HepG2 (cell line): ENCODE measurements at regions not wholly inside any gene's neighbourhood (a gene's known extent, or its start where the extent isn't known, plus 50 kb on each side); places are given as distances from the start of the nearest gene placed in this dataset.

Experiments used
- ATAC-seq: fragments of 200-7000 bp; cut with Tn5 transposase; 3 replicates; pipeline ENCODE4 v1.9.1; 2020; ENCODE audit warnings: mild to moderate bottlenecking, moderate library complexity
- BruUV-seq: library from RNA; stranded (reverse); fragments of 400-500 nt; replicated peaks from 2 replicates; lab custom pipeline; 2021; lab: Mats Ljungman, UMichigan
- CTCF ChIA-PET: fragments of 300-600 bp; formaldehyde crosslinking; extraction: SDS; loops from one replicate; lab custom pipeline; 2021; ENCODE audit warnings: low total read pairs, inconsistent platforms, low intra/inter-chr PET ratio; lab: Yijun Ruan, JAX
- POLR2A ChIA-PET: fragments of 350-600 bp; sonication (Branson Sonifier 250); formaldehyde crosslinking; loops from one replicate; lab custom pipeline; 2020; ENCODE audit warnings: antibody characterized with exemption, inconsistent platforms; lab: Yijun Ruan, JAX
- DNase-seq: peaks from one replicate; pipeline ENCODE4 v3.0.0-alpha.2; 2015; ENCODE audit warnings: low spot score
- FAIRE-seq: peaks from 3 replicates; lab custom pipeline; 2011; peaks lifted over from hg19 to GRCh38; lab: Jason Lieb, UNC
- H2AFZ ChIP-seq: one replicate; pipeline ENCODE4 v1.6.1; 2011; ENCODE audit warnings: low read length, inconsistent platforms
- H3K27ac ChIP-seq: fragments of 300-600 bp; 3 replicates; pipeline ENCODE4 v1.8.0; 2011; ENCODE audit warnings: mixed run types, mild to moderate bottlenecking, mixed read lengths, low read length, inconsistent platforms; ENCODE audit not compliant: insufficient read depth; ENCODE audit errors: extremely low read length
- H3K27me3 ChIP-seq, 2 experiments: fragments of 200-600 bp in 1 of 2; 2 replicates in 1 of 2; 3 replicates in 1 of 2; pipeline versions ENCODE4 v1.6.0 to v1.8.0; 2011; ENCODE audit warnings: low read length in 2 of 2, mild to moderate bottlenecking in 2 of 2, moderate library complexity in 2 of 2, inconsistent platforms in 1 of 2; ENCODE audit not compliant: insufficient read depth in 2 of 2, control insufficient read depth in 1 of 2
- H3K36me3 ChIP-seq, 2 experiments: fragments of 200-600 bp in 1 of 2; replicated peaks in 1 of 2; 2 replicates in 1 of 2; 3 replicates in 1 of 2; pipeline versions ENCODE4 v1.5.1 to v1.8.0; 2011; ENCODE audit warnings: low read length in 2 of 2, inconsistent platforms in 1 of 2; ENCODE audit not compliant: insufficient read depth in 2 of 2, control insufficient read depth in 1 of 2
- H3K4me1 ChIP-seq: 2 replicates; pipeline ENCODE4 v1.5.1; 2012; ENCODE audit warnings: low read length, inconsistent platforms; ENCODE audit not compliant: insufficient read depth
- H3K4me2 ChIP-seq: 2 replicates; pipeline ENCODE4 v1.6.0; 2011; ENCODE audit warnings: low read depth, low read length, inconsistent platforms
- H3K4me3 ChIP-seq, 3 experiments: fragments of 200-600 bp in 1 of 3; sonication (generic), shearing (Covaris generic) in 1 of 3; replicated peaks in 1 of 3; 2 replicates each; pipeline ENCODE4 v1.5.1; 2011 to 2016; ENCODE audit warnings: low read length in 3 of 3, inconsistent platforms in 2 of 3, low read depth in 2 of 3, mild to moderate bottlenecking in 2 of 3, control low read depth in 1 of 3, mixed read lengths in 1 of 3; ENCODE audit not compliant: insufficient read depth in 1 of 3
- H3K79me2 ChIP-seq: one replicate; pipeline ENCODE4 v1.6.1; 2011; ENCODE audit warnings: low read length, inconsistent platforms; ENCODE audit not compliant: insufficient read depth
- H3K9ac ChIP-seq: 2 replicates; pipeline ENCODE4 v1.6.0; 2011; ENCODE audit warnings: mild to moderate bottlenecking, low read depth, low read length, inconsistent platforms; ENCODE audit not compliant: insufficient read depth
- H3K9me3 ChIP-seq: 2 replicates; pipeline ENCODE4 v1.5.1; 2012; ENCODE audit warnings: mild to moderate bottlenecking, low read length
- H4K20me1 ChIP-seq: 2 replicates; pipeline ENCODE4 v1.6.0; 2011; ENCODE audit warnings: inconsistent platforms, mild to moderate bottlenecking, low read length, moderate library complexity; ENCODE audit not compliant: insufficient read depth
- FOXK1 ChIP-seq: sonication (generic); formaldehyde crosslinking; IDR thresholded peaks from 2 replicates; pipeline ENCODE4 v1.4.0; 2020; ENCODE audit warnings: low read depth, missing genetic modification reagents, borderline replicate concordance
- GATA4 ChIP-seq: sonication (generic); IDR thresholded peaks from 2 replicates; pipeline ENCODE4 v1.6.1; 2016; ENCODE audit warnings: antibody characterized with exemption, low read depth, borderline replicate concordance
- NR2C2 ChIP-seq: sonication (generic); formaldehyde crosslinking; IDR thresholded peaks from 2 replicates; pipeline ENCODE4 v1.4.0; 2020; ENCODE audit warnings: missing genetic modification reagents, mild to moderate bottlenecking, moderate library complexity, borderline replicate concordance
- TCF7 ChIP-seq: sonication (generic); IDR thresholded peaks from 2 replicates; pipeline ENCODE4 v1.6.1; 2016; ENCODE audit warnings: antibody characterized with exemption, low read depth
- ZNF24 ChIP-seq: fragments of 450-650 bp; IDR thresholded peaks from 2 replicates; pipeline ENCODE4 v1.6.1; 2017; ENCODE audit warnings: antibody characterized with exemption, mild to moderate bottlenecking
- ZNF263 ChIP-seq: sonication (generic); formaldehyde crosslinking; IDR thresholded peaks from 2 replicates; pipeline ENCODE4 v1.4.0; 2020; ENCODE audit warnings: missing genetic modification reagents
- ZNF354B ChIP-seq: sonication (generic); formaldehyde crosslinking; IDR thresholded peaks from 2 replicates; pipeline ENCODE4 v1.8.0; 2022; ENCODE audit warnings: mild to moderate bottlenecking, missing genetic modification reagents
- ZNF883 ChIP-seq: sonication (generic); formaldehyde crosslinking; IDR thresholded peaks from 2 replicates; pipeline ENCODE4 v1.5.1; 2020; ENCODE audit warnings: mild to moderate bottlenecking, missing genetic modification reagents; ENCODE audit errors: not compliant biosample characterization
- WGBS: methylation state at CpG from one replicate; pipeline ENCODE4 v1.1.6; 2017; ENCODE audit warnings: low lambda C conversion rate; 5-methylcytosine and 5-hydroxymethylcytosine counted together
- in situ Hi-C: cut with HindIII; loops from 2 replicates; pipeline ENCODE4 v1.10.0; 2017; ENCODE audit warnings: low pct_unique_long_range_greater_than_20kb; ENCODE audit not compliant: extremely low pct_ligation_motif_present
- intact Hi-C: fragments of 100-400 bp; cut with micrococcal nuclease; formaldehyde crosslinking; loops from one replicate; pipeline ENCODE4 v1.10.0; 2022; ENCODE audit not compliant: unreplicated experiment
- TF ChIP-seq, protein P1 (sequence below): sonication (generic); formaldehyde crosslinking; IDR thresholded peaks from 2 replicates; pipeline ENCODE4 v1.9.0; 2021; ENCODE audit warnings: missing genetic modification reagents, mild to moderate bottlenecking, borderline replicate concordance
- TF ChIP-seq, protein P2 (sequence below): sonication (generic); formaldehyde crosslinking; IDR thresholded peaks from 2 replicates; pipeline ENCODE4 v1.4.0; 2020; ENCODE audit warnings: mild to moderate bottlenecking, missing genetic modification reagents
- TF ChIP-seq, protein P3 (sequence below): sonication (generic); IDR thresholded peaks from 2 replicates; pipeline ENCODE4 v1.6.1; 2016; ENCODE audit warnings: low read depth, borderline replicate concordance
- TF ChIP-seq, protein P4 (sequence below): sonication (generic); formaldehyde crosslinking; IDR thresholded peaks from 2 replicates; pipeline ENCODE4 v1.8.1; 2023; ENCODE audit warnings: missing genetic modification reagents, mild to moderate bottlenecking, borderline replicate concordance

DNA sequence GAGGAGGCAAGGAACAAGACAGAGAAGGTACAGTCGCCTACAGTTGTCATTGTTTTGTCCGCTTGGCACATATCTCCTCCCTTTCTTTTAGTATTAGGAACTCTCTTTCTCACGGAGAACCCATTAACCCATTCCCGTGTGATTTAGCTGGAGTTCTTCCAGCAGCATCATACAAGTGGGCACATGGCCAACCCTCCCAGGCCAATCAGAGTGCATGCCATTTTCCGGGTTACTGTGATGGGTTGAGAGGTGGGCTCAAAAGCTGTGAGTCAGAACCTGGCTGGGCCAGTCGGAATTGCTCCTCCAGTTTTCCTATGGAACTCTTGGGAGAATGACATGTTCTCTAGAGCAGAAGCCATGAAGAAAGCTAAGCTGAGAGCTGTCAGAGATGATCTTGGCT, 83.1 kb upstream of the SOD1 start (continued):
- TF ChIP-seq, protein P1, sequence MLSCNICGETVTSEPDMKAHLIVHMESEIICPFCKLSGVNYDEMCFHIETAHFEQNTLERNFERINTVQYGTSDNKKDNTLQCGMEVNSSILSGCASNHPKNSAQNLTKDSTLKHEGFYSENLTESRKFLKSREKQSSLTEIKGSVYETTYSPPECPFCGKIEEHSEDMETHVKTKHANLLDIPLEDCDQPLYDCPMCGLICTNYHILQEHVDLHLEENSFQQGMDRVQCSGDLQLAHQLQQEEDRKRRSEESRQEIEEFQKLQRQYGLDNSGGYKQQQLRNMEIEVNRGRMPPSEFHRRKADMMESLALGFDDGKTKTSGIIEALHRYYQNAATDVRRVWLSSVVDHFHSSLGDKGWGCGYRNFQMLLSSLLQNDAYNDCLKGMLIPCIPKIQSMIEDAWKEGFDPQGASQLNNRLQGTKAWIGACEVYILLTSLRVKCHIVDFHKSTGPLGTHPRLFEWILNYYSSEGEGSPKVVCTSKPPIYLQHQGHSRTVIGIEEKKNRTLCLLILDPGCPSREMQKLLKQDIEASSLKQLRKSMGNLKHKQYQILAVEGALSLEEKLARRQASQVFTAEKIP (CRISPR knock-in tag), result no peak
- TF ChIP-seq ZNF263 (CRISPR knock-in tag), result no peak

DNA sequence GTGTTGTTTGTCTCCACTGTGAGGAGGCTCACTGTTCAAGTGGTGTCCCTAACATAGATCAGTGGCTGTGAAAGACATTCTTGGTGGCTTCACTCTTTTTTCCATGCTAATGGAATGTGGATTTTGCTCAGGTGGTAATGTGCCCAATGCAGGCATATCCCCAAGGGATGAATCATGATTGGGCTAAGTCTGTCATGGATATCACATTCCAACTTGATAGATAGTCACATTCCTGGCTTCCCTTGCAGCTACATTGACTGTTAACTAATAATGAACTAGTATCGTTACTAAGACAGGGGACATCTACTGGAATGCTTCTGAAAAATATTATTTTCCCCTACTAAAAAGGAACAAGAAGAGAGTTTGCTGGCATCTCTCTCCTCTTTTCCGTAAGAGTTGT, 86.3 kb upstream of the SOD1 start:
- H3K27ac ChIP-seq, result no peak overlapping the region
- H3K9me3 ChIP-seq, result no peaks in the 10 kb centered on the region
- peaks cover 0 to 3% of the 10 kb centered on the region in 2 experiments; a peak in 1 of 5 replicates for H3K27me3 ChIP-seq
- H3K79me2 ChIP-seq, result no peaks in the 10 kb centered on the region
- no TSS peak for BruUV-seq
- ChIA-PET CTCF (no interaction called here), POLR2A (no interaction called here)
- ATAC-seq, result no peak
- H3K9ac ChIP-seq, result no peak overlapping the region
- H3K4me3 ChIP-seq, result no peak overlapping the region
- intact Hi-C loops (no loop called here), in situ Hi-C loops (no loop called here)
- no peak overlapping the region for H2AFZ ChIP-seq
- H4K20me1 ChIP-seq, result no peaks in the 10 kb centered on the region
- H3K4me2 ChIP-seq, result no peak overlapping the region
- no peak for DNase-seq
- WGBS, result 39% methylated on average over 2 of the region's 2 CpGs
- no peaks in the 10 kb centered on the region for H3K4me1 ChIP-seq
- no peaks in the 10 kb centered on the region for H3K36me3 ChIP-seq
- no peak for FAIRE-seq
- TF ChIP-seq, protein P2, sequence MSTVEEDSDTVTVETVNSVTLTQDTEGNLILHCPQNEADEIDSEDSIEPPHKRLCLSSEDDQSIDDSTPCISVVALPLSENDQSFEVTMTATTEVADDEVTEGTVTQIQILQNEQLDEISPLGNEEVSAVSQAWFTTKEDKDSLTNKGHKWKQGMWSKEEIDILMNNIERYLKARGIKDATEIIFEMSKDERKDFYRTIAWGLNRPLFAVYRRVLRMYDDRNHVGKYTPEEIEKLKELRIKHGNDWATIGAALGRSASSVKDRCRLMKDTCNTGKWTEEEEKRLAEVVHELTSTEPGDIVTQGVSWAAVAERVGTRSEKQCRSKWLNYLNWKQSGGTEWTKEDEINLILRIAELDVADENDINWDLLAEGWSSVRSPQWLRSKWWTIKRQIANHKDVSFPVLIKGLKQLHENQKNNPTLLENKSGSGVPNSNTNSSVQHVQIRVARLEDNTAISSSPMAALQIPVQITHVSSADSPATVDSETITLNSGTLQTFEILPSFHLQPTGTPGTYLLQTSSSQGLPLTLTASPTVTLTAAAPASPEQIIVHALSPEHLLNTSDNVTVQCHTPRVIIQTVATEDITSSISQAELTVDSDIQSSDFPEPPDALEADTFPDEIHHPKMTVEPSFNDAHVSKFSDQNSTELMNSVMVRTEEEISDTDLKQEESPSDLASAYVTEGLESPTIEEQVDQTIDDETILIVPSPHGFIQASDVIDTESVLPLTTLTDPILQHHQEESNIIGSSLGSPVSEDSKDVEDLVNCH (CRISPR knock-in tag), result no peak
- no peak for TF ChIP-seq GATA4
- no peak for TF ChIP-seq ZNF354B (CRISPR knock-in tag)
- TF ChIP-seq ZNF883 (CRISPR knock-in tag), result no peak
- TF ChIP-seq FOXK1 (CRISPR knock-in tag), result no peak
- TF ChIP-seq NR2C2, result no peak
- TF ChIP-seq, protein P3, sequence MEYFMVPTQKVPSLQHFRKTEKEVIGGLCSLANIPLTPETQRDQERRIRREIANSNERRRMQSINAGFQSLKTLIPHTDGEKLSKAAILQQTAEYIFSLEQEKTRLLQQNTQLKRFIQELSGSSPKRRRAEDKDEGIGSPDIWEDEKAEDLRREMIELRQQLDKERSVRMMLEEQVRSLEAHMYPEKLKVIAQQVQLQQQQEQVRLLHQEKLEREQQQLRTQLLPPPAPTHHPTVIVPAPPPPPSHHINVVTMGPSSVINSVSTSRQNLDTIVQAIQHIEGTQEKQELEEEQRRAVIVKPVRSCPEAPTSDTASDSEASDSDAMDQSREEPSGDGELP, result no peak
- TF ChIP-seq, protein P4, sequence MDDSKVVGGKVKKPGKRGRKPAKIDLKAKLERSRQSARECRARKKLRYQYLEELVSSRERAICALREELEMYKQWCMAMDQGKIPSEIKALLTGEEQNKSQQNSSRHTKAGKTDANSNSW (CRISPR knock-in tag), result no peak
- no peak for TF ChIP-seq TCF7
- TF ChIP-seq ZNF24, result no peak
